Smooth muscle cell (in vitro differentiated cells): ENCODE measurements at regions not wholly inside any gene's neighbourhood (a gene's known extent, or its start where the extent isn't known, plus 50 kb on each side); places are given as distances from the start of the nearest gene placed in this dataset. TPM values are rescaled to one million over a fixed set of nuclear protein-coding genes. Genes with fewer than 3 reads are reported as not detected.
A peak's percentile ranks its signal among the peaks of the same experiment; 100 is the strongest.

Experiments used
- DNase-seq: peaks from one replicate; lab custom pipeline; 2025; ENCODE audit not compliant: unreplicated experiment; lab: John Stamatoyannopoulos, UW
- H2AFZ ChIP-seq: fragments of 200-600 bp; sonication (generic); 2 replicates; pipeline ENCODE4 v1.6.0; 2016; ENCODE audit warnings: antibody characterized with exemption, low read depth, mild to moderate bottlenecking
- H3F3A ChIP-seq: fragments of 200-600 bp; sonication (generic); 2 replicates; pipeline ENCODE4 v1.6.0; 2017; ENCODE audit warnings: antibody characterized with exemption, low read depth
- H3K27ac ChIP-seq: fragments of 200-600 bp; sonication (generic); 2 replicates; pipeline ENCODE4 v1.5.1; 2016; ENCODE audit warnings: low read depth, mild to moderate bottlenecking
- H3K27me3 ChIP-seq: fragments of 200-600 bp; sonication (generic); 2 replicates; pipeline ENCODE4 v1.6.1; 2016; ENCODE audit warnings: low read depth, mild to moderate bottlenecking
- H3K36me3 ChIP-seq: fragments of 200-600 bp; sonication (generic); 2 replicates; pipeline ENCODE4 v1.5.1; 2016; ENCODE audit warnings: low read depth
- H3K4me1 ChIP-seq: fragments of 200-600 bp; sonication (generic); 2 replicates; pipeline ENCODE4 v1.5.1; 2016; ENCODE audit warnings: low read depth
- H3K4me2 ChIP-seq: fragments of 200-600 bp; sonication (generic); 2 replicates; pipeline ENCODE4 v1.6.0; 2016; ENCODE audit warnings: mild to moderate bottlenecking
- H3K4me3 ChIP-seq: fragments of 200-600 bp; sonication (generic); 2 replicates; pipeline ENCODE4 v1.5.1; 2016; ENCODE audit warnings: mild to moderate bottlenecking
- H3K79me2 ChIP-seq: fragments of 200-600 bp; sonication (generic); 2 replicates; pipeline ENCODE4 v1.6.0; 2016; ENCODE audit warnings: low read depth, mild to moderate bottlenecking
- H3K9ac ChIP-seq: fragments of 200-600 bp; sonication (generic); 2 replicates; pipeline ENCODE4 v1.6.0; 2016; ENCODE audit warnings: low read depth
- H3K9me3 ChIP-seq: fragments of 200-600 bp; sonication (generic); replicated peaks from 2 replicates; pipeline ENCODE4 v1.5.1; 2016; ENCODE audit warnings: low read depth
- H4K20me1 ChIP-seq: fragments of 200-600 bp; sonication (generic); 2 replicates; pipeline ENCODE4 v1.6.0; 2016; ENCODE audit warnings: low read depth
- CTCF ChIP-seq: fragments of 200-600 bp; sonication (generic); IDR thresholded peaks from 2 replicates; pipeline ENCODE4 v1.5.1; 2017; ENCODE audit warnings: borderline replicate concordance, mild to moderate bottlenecking, antibody characterized with exemption; ENCODE audit not compliant: insufficient read depth, poor library complexity, severe bottlenecking
- WGBS: methylation state at CpG from one replicate; pipeline ENCODE4 v1.1.7; 2016; ENCODE audit warnings: low lambda C conversion rate; 5-methylcytosine and 5-hydroxymethylcytosine counted together
- small RNA-seq: library from RNA; depleted of rRNA; stranded (forward); fragments of <200 nt; gene quantifications from one replicate; pipeline ENCODE3, GENCODE V24; 2014

- Histone ChIP-seq H3K4me3 (no peak overlapping the region), H3K27ac (peak overlapping the region; percentile 54), H3K9ac (no peak overlapping the region), H3K36me3 (no peaks in the 10 kb centered on the region), H3K9me3 (no peaks in the 10 kb centered on the region), H3K4me2 (peak overlapping the region; percentile 9), H3K27me3 (no peaks in the 10 kb centered on the region), H2AFZ (no peak overlapping the region), H3K79me2 (no peaks in the 10 kb centered on the region), H3K4me1 (peaks cover 21% of the 10 kb centered on the region), H3F3A (peaks cover 11% of the 10 kb centered on the region), H4K20me1 (no peaks in the 10 kb centered on the region)
- no peak for TF ChIP-seq CTCF
- WGBS, result 55% methylated on average over 2 of the region's 2 CpGs
- DNase-seq, result no peak
Measured at GRCh38 chr15:47663101-47663500, 54.2 kb upstream of the SEMA6D start.

Small RNA genes in the stretch of these regions (small RNA-seq; reads per million reads assigned to genes)
- gene MTND5P40 (not detected), gene RF01182 (not detected), gene RN7SKP139 (not detected), gene RNU6-1014P (not detected)
